Stimulated activated CD4-positive, alpha-beta T cell treated with anti-CD3 and anti-CD28 coated beads, Interleukin-2, amount 100 ng/mL, for 4 hours (primary cell): ENCODE measurements at regions not wholly inside any gene's neighbourhood (a gene's known extent, or its start where the extent isn't known, plus 50 kb on each side); places are given as distances from the start of the nearest gene placed in this dataset.
"Not testable (repeated sequence)": the region's sequence is repeated elsewhere in the genome, so short reads cannot be mapped to it uniquely, and the experiment has no call there.

ENCODE experiments used
- DNase-seq: peaks from one replicate; pipeline ENCODE4 v3.0.0-alpha.2; 2020; ENCODE audit warnings: low read depth

DNA sequence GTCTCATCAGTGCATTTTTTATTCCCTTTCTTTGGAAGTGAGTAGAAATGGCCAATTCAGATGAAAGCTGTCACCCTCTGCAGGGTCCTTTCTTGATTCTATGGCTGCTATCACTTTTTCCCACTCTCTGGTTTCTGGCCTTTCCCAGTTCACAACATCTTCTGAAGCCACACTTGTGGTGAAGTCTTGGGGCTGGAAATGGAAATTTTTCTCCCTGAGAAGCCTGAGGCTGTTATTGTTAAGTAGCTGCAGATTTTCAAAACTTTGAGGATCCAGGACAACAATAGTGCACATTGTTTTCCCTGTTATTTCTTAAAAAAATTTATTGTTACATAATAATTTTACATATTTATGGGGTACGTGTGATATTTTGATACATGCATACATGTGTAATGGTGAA lies 250.3 kb upstream of the RASGRP1 start:
- no peak for DNase-seq

DNA sequence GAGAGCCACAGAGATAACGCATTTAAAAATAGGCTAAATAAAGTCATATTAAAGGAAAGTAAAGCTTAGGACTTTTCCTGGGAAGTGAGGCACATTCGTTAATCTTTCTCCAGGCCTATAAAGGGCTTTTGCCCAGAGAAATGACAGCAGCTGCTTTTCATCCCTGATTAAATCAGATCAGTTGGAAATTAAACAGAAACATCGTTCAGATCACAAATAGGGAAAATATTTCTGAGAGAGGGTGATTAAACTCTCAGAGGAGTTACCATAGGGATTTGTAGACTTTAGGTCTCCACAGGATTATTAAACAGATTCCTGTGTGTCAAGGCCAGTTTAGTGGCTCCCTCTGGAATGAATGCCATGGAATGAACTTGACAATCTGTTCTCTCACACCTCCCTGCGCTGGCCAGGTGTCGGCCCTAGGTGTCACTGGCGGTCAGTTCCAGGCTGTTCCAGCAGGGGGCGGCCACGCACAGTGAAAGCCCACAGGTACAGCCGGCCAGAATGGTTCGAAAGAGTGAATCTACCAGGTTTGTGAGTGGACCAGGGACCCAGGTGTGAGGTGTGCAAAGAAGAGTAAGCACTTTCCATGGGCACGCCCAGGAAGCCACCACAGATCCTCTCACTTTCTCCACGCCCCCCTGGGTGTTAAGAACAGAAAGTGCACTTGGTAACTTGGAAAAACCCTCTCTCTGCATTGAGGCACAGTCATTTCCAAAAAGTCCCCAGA lies 253.0 kb upstream of the RASGRP1 start:
- peak; percentile 64 for DNase-seq

DNA sequence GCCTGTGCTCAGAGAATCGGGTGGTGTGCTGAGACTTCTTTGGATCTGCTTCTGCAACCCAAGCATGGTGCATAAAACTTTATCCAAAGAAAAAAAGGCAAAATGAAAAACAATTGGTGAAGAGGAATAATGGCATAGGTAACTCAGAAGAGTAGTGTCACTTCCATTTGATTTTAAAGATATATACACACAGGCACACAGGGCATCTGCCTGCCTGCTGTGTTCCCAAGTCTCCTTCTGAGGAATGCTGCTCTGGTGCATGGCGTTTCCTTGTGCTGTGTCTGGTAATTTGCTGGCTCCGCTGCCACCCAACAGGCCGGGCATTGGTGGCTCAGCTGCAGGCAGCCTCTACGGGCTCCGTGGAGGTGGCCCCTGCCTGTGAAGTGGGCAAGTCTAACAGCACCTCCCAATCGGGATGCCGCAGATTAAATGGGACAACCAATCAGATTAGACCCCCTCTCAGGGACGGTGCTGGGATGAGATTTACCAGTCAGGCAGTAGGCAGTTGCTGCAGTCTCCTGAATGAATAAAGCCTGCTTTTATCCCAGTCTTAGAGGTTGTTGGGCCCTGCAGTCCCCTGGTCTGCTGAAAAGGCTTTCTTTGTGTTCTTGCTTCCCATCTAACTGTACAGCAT lies 253.7 kb upstream of the RASGRP1 start:
- DNase-seq = no peak

GRCh38 chr15:38819387-38819950 lies 254.9 kb upstream of the RASGRP1 start:
- no peak for DNase-seq

DNA sequence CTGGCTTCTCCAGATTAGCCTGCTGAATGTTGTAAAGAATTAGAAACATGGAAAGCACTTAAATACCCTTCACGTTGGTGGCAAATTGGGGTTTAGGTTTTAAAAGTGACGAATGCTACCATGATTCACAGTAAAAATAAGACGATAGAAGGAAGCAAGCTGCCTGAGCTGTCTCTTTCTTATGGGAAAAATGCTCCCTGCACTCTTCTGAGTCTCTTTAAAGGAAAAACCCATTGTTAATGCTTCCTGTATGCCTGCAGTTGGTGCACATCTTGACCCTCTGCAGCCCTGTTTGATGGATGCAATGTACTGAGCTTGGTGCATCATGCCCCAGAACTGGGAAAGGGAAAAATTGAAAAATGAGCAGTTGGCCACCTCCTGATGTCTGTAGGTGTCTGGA lies 258.6 kb upstream of the RASGRP1 start:
- no peak for DNase-seq

GRCh38 chr15:38824719-38825118 lies 260.1 kb upstream of the RASGRP1 start:
- DNase-seq = no peak

GRCh38 chr15:38826880-38827279 lies 262.3 kb upstream of the RASGRP1 start:
- no peak for DNase-seq

DNA sequence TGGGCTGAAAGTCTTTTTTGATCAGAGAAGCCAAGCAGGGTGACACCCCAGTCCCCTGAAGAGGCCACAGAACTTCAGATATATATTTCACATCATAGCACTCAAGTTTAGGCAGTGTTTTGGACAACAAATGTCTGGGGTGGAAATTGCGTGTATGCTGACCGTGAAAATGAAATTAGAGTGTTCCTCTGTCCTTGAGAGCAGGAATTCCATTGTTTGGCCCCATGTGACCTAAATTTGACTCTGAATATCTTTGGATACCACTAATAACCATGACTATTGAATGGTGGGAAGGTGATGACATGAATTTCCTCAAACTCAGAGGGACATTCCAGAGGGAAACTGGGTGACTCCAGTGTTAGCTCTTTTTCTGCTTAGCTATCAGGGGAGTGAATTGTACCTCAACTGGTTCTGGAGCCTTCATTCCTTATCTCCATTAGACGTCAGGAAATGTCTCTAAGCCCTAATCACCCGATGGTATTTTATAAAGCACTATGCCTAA lies 263.5 kb upstream of the RASGRP1 start:
- no peak for DNase-seq

- DNase-seq = no peak
Observed at GRCh38 chr15:38829086-38829485, 264.5 kb upstream of the RASGRP1 start.

DNA sequence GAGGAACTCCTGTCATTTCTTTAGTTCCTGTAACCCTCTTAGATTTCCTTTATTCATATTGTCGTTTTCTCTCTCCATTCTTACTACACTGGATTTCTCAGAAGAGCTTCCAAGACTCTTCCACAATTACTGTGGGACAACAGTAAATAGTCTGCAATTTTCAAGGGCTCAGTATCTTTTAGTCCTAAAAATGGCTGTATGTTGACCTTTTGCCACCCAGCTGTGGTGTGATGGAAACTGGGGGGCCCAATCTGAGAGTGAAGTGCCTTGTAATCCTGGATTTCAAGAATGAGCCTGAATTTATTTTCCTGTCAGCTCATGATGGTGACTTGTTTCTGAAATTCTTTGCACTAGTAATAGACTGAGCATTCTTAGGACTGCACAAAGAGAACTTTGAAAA lies 277.6 kb upstream of the RASGRP1 start:
- DNase-seq = no peak

- no peak for DNase-seq
Observed at GRCh38 chr15:38843051-38843501, 278.5 kb upstream of the RASGRP1 start.

- DNase-seq = no peak
Observed at GRCh38 chr15:38843736-38844590, 279.3 kb upstream of the RASGRP1 start.

DNA sequence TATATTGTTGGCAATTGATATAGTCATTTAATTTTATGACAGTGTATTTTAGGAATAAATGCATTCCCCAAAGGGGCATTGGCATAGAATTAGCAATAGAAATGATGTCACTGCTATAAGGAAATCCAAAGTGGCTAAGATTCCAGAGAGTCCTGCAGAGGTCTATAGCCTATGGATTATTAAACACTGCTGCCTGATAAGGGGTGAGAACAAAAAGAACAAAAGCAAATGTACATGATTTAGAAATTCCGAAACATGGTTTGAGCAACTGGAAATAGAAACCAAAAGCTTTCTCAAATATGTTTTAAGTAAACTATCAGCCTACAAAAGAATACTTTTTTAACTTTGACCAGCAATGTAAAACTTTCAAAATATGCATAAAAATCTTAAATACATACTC lies 280.1 kb upstream of the RASGRP1 start:
- DNase-seq = no peak

DNA sequence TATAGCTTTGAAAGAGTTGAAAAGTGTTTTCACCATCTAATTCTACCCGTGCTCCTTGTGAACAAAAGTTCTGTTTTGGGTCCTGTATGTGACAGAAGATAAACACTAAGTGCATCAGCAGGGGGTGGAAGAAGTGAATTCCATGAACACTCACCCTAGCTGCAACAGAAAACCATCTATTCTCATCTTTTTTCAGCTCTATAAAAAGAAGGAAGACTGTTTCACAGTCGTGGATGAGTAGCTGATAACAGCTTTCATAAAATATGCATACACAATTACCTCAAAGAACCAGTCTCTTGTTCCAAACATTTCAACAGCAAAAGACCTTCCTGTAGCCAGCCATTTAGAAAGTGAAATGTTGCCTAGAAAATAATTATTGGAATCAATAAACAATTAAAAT lies 281.7 kb upstream of the RASGRP1 start:
- DNase-seq = no peak

DNA sequence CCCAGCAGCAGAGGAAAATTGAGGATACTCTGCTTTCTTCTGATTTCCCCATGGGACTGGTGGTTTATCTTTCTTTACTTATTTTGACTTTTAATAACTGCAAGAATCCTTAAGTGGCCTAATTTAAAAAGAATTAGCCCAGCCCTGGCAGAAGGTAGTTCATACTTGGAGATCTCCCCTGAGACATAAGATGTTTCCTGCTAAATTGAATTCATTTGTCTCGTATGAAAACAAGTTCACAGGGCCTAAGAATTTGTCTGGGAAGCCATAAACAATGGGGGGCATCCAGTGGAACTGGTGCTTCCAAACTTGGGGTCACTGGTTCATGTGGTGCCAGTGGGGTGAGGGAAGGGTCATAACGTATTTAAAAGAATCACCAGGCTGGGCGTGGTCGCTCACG lies 283.1 kb upstream of the RASGRP1 start:
- no peak for DNase-seq

DNA sequence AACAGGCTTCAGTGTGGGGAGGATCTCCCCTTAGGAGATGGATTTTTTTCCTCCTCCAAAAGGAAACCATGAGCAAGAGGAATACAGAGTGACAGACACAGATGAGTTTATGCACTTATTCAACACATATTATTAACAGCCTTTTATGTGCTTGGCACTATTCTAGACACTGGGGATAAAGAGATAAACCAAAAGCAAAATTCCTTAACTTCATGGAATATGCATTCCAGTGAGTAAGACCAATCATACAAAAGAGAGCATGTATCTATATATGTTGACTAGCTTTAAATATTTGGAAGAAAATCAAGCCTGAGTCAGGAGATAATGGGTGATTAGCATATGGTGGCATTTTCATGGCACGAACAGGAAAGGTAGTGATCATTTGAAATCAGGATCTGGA lies 284.4 kb upstream of the RASGRP1 start:
- DNase-seq = no peak

DNA sequence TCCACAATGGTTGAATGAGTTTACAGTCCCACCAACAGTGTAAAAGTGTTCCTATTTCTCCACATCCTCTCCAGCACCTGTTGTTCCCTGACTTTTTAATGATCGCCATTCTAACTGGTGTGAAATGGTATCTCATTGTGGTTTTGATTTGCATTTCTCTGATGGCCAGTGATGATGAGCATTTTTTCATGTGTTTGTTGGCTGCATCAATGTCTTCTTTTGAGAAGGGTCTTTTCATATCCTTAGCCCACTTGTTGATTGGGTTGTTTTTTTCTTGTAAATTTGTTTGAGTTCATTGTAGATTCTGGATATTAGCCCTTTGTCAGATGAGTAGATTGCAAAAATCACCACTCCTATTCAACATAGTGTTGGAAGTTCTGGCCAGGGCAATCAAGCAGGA lies 287.6 kb upstream of the RASGRP1 start:
- not testable (repeated sequence) for DNase-seq

DNA sequence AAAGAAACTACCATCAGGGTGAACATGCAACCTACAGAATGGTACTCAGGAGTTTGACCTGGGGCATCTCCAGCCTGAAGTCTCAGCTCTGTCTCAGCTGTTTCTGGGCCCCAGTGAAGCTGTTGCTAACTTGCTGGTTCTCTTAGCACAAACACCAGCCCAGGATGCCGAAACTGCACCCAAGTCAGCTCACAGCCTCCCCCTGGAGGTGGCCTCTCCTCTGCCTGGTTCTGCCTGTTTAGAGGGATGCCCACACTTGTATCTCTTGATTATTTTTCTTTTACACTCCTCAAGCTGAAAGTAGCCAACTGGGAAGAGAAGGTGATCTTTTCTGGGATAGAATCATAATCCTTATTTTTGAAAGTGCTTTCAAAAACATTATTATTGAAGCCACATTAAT lies 289.0 kb upstream of the RASGRP1 start:
- peak; percentile 8 for DNase-seq

DNA sequence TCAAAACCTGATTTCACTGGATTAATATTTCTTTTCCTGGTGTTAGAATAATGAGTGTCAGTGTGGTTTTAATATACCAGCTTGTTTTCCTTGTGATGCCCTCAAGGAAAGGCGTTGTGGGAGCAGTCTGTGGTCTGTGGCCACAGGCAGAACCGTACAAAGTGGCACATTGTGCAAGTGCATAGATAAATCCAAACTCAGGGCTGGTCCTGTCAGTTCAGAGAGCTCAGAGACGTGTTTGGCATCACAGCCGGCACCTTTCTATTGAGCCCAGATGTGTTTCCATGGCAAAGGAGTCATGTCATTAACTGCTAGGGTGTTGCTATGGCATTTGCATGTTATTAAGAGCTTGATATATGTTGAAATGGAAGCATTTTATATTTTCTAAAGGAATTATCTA lies 289.9 kb upstream of the RASGRP1 start:
- DNase-seq = no peak

DNA sequence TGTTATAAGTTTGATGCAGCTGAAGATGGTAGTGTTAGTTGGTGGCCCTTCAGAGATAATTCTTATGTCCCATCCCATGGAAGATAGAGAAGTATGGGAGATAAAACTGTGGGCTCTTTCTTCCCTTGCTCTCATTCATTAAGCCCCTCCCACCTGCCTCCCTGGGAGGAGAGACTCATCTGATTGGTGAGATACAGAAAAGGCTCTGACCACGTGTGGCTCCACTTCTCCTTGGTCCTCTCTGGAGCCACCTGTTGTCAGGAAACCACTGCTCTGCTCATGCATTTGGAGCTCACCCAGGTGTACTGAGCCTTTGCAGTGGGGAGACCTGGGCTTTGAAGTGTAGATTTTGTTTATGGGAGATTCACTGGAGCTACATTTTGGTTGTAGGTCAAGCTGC lies 293.2 kb upstream of the RASGRP1 start:
- no peak for DNase-seq

DNA sequence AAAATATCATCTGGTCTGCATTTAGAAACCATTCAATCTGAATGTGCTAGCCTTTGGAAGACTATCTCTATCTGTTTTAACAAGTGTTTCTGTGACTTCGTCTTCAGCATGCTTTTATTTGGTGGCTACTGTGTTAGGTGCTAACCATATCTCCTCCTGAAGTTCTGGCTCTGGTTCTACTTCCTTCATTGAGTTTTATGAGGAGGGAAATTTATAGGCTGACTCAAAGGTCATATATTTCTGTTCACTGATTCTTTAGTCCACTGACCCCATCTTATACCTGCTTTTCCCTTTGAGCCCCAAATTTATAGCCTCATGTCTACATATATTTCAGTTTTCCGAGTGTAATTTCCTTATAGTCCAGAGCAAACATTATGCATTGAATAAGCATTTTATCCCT lies 295.0 kb upstream of the RASGRP1 start:
- DNase-seq = no peak

DNA sequence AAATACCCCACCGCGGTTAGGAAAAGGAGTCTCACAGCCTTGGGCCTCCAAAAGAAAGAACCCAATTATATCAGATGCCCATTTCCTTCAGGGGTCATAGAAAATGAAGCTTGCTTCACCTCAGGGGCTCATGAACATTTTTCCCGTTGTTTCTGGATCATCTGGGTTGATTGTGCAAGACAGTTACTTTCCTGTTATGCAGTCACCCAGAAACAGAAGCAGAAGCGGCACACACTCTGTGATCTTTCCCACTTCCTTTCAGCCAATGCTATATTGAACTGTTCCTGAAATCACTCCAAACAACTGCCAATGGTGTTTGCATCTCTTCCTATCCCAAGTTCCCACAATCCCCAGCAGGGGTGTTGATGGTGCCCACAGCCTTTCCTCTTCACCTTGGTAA lies 295.6 kb upstream of the RASGRP1 start:
- DNase-seq = no peak

GRCh38 chr15:38860674-38861073 lies 296.1 kb upstream of the RASGRP1 start:
- no peak for DNase-seq
